ENCODE measurements at regions not wholly inside any gene's neighbourhood (a gene's known extent, or its start where the extent isn't known, plus 50 kb on each side); places are given as distances from the start of the nearest gene placed in this dataset.
A peak's percentile ranks its signal among the peaks of the same experiment; 100 is the strongest.
"Not testable (repeated sequence)": the region's sequence is repeated elsewhere in the genome, so short reads cannot be mapped to it uniquely, and the experiment has no call there.

- DNase-seq (ENCODE audit: low read depth): no peak
Measured at GRCh38 chr1:47522935-47523834, 85.3 kb downstream of the FOXD2 start.

- DNase-seq (ENCODE audit: low read depth): no peak
Measured at GRCh38 chr1:47523835-47524215, 86.0 kb downstream of the FOXD2 start.

GRCh38 chr1:47524272-47524671, 86.4 kb downstream of the FOXD2 start:
- no peak for DNase-seq (ENCODE audit: low read depth)

- DNase-seq (ENCODE audit: low read depth): peak; percentile 23
Measured at GRCh38 chr1:47527653-47528272, 89.9 kb downstream of the FOXD2 start.

- DNase-seq (ENCODE audit: low read depth): no peak
Measured at GRCh38 chr1:47529520-47530098, 91.8 kb downstream of the FOXD2 start.

GRCh38 chr1:47532921-47533792, 95.3 kb downstream of the FOXD2 start:
- DNase-seq (ENCODE audit: low read depth): peak; percentile 42

DNA sequence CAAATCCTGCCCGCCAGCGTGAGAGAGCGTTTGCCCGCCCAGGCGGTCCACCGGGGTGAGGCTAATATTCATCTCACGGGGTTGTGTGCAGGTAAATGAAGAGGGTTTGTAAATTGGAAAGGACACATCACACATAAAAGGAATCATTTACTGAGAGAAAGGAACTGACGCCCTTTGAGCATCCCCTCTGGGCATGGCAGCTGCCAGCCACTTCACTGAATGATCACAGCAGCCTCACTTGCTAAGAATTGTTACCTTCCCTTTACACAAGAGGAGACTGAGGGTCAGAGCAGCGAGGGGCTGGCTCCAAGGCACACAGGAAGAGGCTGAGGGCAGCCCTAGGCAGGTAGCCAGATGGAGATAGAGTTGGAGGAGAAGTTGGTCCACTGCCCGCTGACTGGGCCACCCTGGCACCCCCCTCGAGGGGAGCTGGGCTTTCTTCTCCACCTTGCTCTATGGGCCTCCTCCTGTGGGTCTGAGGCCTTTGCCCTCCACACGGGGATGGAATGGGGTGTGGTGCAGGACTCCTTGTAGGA, 96.0 kb downstream of the FOXD2 start:
- no peak for DNase-seq (ENCODE audit: low read depth)

DNA sequence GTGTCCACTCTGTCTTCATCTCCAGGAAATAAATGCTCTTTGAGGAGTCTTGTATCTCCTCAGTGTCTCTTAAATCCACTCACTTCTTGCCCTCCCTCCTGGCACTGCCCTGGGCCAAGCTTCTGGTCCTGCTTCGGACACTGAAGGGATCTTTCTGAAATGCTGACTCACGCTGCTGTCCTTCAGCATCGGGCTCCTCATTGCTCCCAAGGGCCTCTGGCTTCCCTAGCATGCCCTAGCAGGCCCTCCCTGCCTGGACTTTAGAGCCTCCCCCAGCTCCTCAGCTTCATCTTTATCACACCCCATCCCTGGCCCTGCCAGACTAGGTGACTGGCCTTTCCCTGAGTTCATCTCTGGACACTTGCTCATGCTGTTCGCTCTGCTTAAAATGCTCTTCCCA, 96.6 kb downstream of the FOXD2 start:
- DNase-seq (ENCODE audit: low read depth): no peak

DNA sequence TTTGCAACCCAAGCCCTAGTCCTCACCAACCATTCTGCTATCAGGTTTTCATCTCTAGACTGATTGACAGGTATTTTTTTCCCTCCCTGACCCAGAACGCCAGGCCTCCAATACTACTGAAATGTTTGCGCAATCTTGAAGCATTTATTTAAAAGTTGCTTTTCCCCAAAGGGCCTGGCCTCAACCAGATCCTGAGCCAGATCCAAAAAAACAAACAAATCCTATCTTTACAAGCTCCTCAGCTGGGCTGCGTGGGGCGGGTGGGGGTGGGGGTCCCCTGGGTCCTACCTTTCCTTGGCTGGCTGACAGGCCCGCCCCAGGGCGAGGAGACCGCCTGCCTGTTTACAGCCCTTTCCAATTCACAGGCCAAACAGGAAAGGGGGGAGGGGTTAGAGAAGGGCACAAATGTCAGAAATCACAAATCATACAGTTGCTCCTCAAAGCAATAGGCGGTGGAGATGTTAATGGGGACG, 98.8 kb downstream of the FOXD2 start:
- no peak for DNase-seq (ENCODE audit: low read depth)

DNA sequence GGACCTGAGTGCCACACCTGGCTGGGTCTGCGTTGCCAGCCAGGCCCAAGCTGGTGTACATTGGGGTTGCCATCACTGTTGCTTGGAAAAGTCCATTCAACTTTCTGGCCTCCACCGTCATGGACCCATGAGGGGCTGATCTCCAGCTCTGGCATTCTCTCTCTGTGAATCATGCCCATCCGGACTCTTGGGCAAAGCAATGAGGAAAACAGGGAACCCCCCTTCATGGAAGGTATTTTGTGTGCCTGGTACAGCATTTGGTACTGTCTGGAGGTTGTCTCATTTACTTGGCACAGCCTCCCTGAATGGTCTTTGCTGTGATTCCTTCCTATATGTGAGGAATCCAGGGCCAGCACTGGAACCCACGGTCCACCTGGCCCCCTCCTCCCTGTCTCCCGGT, 99.4 kb downstream of the FOXD2 start:
- DNase-seq (ENCODE audit: low read depth): no peak

- DNase-seq (ENCODE audit: low read depth): no peak
Measured at GRCh38 chr1:47537966-47538365, 100.1 kb downstream of the FOXD2 start.

DNA sequence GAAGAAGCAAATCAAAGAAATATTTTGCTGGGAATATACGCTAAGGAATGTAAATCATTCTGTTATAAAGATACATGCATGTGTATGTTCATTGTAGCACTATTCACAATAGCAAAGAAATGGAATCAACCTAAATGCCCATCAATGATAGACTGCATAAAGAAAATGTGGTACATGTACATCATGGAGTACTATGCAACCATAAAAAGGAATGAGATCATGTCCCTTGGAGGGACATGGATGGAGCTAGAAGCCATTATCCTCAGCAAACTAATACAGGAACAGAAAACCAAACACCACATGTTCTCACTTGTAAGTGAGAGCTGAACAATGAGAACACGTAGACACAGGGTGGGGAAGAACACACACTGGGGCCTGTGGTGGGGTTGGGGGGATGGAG, 100.7 kb downstream of the FOXD2 start:
- not testable (repeated sequence) for DNase-seq (ENCODE audit: low read depth)

DNA sequence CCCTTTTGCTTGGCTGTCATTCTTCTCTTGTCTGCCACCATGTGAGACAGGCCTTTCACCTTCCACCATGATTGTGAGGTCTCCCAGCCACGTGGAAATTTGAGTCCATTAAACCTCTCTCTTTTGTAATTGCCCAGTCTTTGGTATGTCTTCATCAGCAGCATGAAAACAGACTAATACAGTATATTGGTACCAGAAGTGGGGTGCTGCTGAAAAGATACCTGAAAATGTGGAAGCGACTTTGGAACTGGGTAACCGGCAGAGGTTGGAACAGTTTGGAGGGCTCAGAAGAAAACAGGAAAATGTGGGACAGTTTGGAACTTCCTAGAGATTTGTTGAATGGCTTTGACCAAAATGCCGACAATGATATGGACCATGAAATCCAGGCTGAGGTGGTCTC, 103.9 kb downstream of the FOXD2 start:
- not testable (repeated sequence) for DNase-seq (ENCODE audit: low read depth)

GRCh38 chr1:47543089-47543488, 105.2 kb downstream of the FOXD2 start:
- not testable (repeated sequence) for DNase-seq (ENCODE audit: low read depth)

GRCh38 chr1:47545912-47546483, 108.2 kb downstream of the FOXD2 start:
- no peak for DNase-seq (ENCODE audit: low read depth)

DNA sequence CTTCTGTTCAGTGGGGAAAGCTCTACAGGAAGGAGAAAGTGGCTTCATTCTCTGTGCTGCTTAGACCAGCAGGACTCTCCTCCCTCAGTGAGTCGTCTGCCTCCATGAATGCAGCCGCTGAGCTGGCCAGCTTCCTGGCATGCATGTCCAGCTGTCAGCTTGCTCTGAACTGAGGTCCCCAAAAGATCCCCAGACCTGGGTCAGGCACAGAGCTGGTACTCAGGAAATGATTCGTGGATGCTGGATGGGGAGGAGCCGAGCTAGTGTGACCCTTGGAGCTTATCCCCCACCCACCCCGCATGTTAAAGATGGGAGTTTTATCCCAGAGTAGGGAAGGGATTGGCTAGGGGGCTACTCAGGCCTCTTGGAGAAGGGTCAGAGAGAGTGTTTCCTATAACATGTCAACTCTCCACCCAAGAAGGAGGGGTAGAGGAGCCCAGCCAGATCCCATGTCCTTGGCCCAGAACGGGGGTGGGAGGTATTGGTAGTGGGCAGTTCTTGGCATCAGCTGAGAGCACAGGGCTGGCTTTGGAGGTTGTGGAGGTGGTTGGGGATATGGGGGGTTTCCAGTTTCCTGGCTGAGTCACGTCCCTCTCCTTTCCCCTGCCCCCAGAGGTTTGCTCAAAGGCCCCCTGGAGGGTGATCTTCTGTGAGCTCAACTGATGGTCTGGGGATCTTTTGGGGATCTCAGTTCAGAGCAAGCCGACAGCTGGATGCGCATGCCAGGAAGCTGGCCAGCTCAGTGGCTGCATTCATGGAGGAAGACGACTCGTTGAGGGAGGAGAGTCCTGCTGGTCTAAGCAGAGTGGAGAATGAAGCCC, 110.1 kb downstream of the FOXD2 start:
- peak; percentile 20 for DNase-seq (ENCODE audit: low read depth)

GRCh38 chr1:47548637-47549036, 110.8 kb downstream of the FOXD2 start:
- DNase-seq (ENCODE audit: low read depth): no peak

DNA sequence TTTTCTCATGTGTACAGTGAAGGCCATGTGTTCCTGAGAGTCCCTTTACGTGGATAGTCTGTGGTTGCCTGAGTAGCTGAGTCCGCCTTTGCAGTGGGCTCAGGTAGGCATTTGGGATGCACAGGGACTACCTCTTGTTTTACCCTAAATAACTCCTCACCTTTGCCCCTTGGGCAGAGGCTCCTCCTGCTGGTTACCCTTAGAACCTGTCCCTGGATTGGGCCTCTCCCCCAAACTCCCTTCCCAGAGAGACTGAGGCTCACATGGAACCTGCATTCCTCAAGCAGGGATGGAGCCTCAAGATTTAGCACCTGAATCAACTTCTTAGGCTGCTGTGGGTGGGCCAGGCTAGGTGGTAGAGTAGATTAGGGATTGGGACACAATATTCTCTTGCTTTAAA, 111.7 kb downstream of the FOXD2 start:
- no peak for DNase-seq (ENCODE audit: low read depth)

- DNase-seq (ENCODE audit: low read depth): no peak
Measured at GRCh38 chr1:47550929-47551328, 113.1 kb downstream of the FOXD2 start.

Data from myocyte (in vitro differentiated cells).